Bronchial epithelial cell (primary cell): ENCODE measurements at regions not wholly inside any gene's neighbourhood (a gene's known extent, or its start where the extent isn't known, plus 50 kb on each side); places are given as distances from the start of the nearest gene placed in this dataset.

Experiments used
- DNase-seq: peaks from one replicate; pipeline ENCODE4 v3.0.0-alpha.2; 2010; ENCODE audit warnings: low read depth
- FAIRE-seq: peaks from 2 replicates; lab custom pipeline; 2011; peaks lifted over from hg19 to GRCh38; lab: Jason Lieb, UNC
- H3K27me3 ChIP-seq: 2 replicates; pipeline ENCODE4 v1.5.1; 2011; ENCODE audit warnings: low read length; ENCODE audit not compliant: control insufficient read depth, insufficient read depth
- H3K36me3 ChIP-seq: 2 replicates; pipeline ENCODE4 v1.5.1; 2011; ENCODE audit warnings: low read length; ENCODE audit not compliant: control insufficient read depth, insufficient read depth
- H3K4me3 ChIP-seq: 2 replicates; pipeline ENCODE4 v1.5.1; 2011; ENCODE audit warnings: mild to moderate bottlenecking, low read depth, low read length, control low read depth
- TF ChIP-seq, protein P1 (sequence below): IDR thresholded peaks from 2 replicates; pipeline ENCODE4 v1.5.1; 2011; ENCODE audit warnings: mild to moderate bottlenecking, moderate library complexity, low read length, control low read depth, inconsistent platforms; ENCODE audit not compliant: insufficient read depth, severe bottlenecking

- H3K36me3 ChIP-seq, result no peaks in the 10 kb centered on the region
- TF ChIP-seq, protein P1, sequence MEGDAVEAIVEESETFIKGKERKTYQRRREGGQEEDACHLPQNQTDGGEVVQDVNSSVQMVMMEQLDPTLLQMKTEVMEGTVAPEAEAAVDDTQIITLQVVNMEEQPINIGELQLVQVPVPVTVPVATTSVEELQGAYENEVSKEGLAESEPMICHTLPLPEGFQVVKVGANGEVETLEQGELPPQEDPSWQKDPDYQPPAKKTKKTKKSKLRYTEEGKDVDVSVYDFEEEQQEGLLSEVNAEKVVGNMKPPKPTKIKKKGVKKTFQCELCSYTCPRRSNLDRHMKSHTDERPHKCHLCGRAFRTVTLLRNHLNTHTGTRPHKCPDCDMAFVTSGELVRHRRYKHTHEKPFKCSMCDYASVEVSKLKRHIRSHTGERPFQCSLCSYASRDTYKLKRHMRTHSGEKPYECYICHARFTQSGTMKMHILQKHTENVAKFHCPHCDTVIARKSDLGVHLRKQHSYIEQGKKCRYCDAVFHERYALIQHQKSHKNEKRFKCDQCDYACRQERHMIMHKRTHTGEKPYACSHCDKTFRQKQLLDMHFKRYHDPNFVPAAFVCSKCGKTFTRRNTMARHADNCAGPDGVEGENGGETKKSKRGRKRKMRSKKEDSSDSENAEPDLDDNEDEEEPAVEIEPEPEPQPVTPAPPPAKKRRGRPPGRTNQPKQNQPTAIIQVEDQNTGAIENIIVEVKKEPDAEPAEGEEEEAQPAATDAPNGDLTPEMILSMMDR, result no peak
- no peak for FAIRE-seq
- no peaks in the 10 kb centered on the region for H3K27me3 ChIP-seq
- no peak overlapping the region for H3K4me3 ChIP-seq
- no peak for DNase-seq
Measured at GRCh38 chr1:29567257-29567656, 330.9 kb downstream of the PTPRU start.

- TF ChIP-seq, protein P1, result no peak
Measured at GRCh38 chr1:29565490-29565889, 329.2 kb downstream of the PTPRU start.

DNA sequence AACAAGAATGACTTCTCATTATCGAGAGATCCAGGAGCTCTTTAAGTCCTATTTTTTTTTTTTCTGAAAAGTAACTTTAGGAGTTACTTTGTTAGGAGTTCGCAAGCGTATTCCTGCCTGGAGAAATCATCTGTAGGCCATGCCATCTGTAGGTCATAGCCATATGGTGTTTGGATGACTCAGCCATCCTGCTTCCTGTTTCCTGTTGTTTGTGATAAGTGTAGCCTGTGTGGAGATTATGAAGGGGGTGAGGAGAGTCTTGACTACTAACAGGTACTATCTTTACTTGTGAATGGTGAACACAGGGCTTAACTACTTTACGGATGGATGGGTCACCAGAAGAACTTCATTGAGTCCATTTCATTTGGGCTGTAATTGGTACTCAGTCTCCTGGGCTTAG, 327.2 kb downstream of the PTPRU start:
- H3K27me3 ChIP-seq, result no peaks in the 10 kb centered on the region
- DNase-seq, result peak; percentile 69
- H3K4me3 ChIP-seq, result no peak overlapping the region
- TF ChIP-seq, protein P1, result no peak
- no peaks in the 10 kb centered on the region for H3K36me3 ChIP-seq
- no peak for FAIRE-seq

More at GRCh38 chr1:29565490-29565889, 329.2 kb downstream of the PTPRU start:
- no peak for FAIRE-seq
- no peak for DNase-seq
- no peaks in the 10 kb centered on the region for H3K27me3 ChIP-seq
- H3K36me3 ChIP-seq, result no peaks in the 10 kb centered on the region
- no peak overlapping the region for H3K4me3 ChIP-seq

- FAIRE-seq, result no peak
- H3K36me3 ChIP-seq, result no peaks in the 10 kb centered on the region
- H3K27me3 ChIP-seq, result no peaks in the 10 kb centered on the region
- H3K4me3 ChIP-seq, result no peak overlapping the region
- no peak for DNase-seq
- TF ChIP-seq, protein P1, result no peak
Measured at GRCh38 chr1:29563092-29563491, 326.8 kb downstream of the PTPRU start.

DNA sequence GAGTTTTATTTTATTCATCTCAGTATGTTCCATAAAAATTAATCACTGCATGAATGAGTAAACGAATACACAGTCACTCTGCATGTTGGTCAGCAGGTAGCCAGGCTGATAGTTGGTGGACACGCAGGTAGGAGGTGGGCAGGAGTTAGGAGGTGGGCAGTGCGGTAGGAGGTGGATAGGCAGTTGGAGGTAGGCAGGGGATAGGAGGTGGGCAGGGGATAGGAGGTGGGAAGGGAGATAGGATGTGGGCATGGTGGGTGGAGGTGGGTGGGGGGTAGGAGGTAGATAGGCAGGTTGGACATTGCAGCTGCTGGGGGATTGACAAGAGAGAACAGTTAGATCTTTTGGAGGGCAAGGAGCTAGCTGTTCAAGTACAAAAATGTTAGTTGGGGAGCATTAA, 322.7 kb downstream of the PTPRU start:
- H3K36me3 ChIP-seq, result no peaks in the 10 kb centered on the region
- FAIRE-seq (no peak), DNase-seq (no peak)
- no peaks in the 10 kb centered on the region for H3K27me3 ChIP-seq
- H3K4me3 ChIP-seq, result no peak overlapping the region
- TF ChIP-seq, protein P1, result no peak
